ENCODE measurements at regions not wholly inside any gene's neighbourhood (a gene's known extent, or its start where the extent isn't known, plus 50 kb on each side); places are given as distances from the start of the nearest gene placed in this dataset.

DNA sequence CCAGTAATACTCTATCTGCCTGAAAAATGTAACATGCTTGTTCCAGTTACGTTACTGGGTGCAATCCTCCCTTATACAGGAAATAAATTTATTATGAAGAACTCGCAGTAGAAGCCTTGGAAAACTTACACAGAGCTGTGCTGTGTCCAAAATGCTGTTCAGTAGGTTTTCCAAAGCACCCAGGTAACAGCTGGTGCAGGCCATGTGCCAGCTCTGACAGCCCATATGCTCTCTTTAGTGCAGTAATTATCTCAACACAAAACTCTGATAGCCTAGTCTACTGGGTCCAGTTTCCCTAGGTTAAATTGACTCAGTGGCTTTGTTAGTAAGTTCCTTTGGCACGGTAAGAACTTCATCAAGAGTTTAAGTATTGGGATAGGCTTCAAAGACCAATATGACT is 120.7 kb upstream of the OBI1 start:
- Histone ChIP-seq H4K20me1 (ENCODE audit: insufficient read depth, low read length) (no peaks in the 10 kb centered on the region; the same call in 1 of the 2 replicates), H3K27ac (ENCODE audit: low read depth, low read length, poor library complexity, severe bottlenecking) (no peak overlapping the region), H3K4me1 (ENCODE audit: insufficient read depth, low read length, poor library complexity, severe bottlenecking) (no peaks in the 10 kb centered on the region), H3K9me3 (ENCODE audit: low read length) (no peaks in the 10 kb centered on the region), H2AFZ (ENCODE audit: low read length) (no peak overlapping the region), H3K9me2 (ENCODE audit: insufficient read depth, low read length) (no peaks in the 10 kb centered on the region), H3K4me2 (ENCODE audit: low read length) (no peak overlapping the region), H3K79me2 (ENCODE audit: insufficient read depth, low read depth, low read length) (no peaks in the 10 kb centered on the region), H3K36me3 (ENCODE audit: insufficient read depth, low read length) (no peaks in the 10 kb centered on the region), H3K4me3 (ENCODE audit: low read depth, low read length, poor library complexity, severe bottlenecking) (no peak overlapping the region)
- TF ChIP-seq EZH2phosphoT487 (IDR thresholded peaks at IDR 0.05; ENCODE audit: borderline replicate concordance, low read depth, low read length) = no peak
- TF ChIP-seq, protein P1, sequence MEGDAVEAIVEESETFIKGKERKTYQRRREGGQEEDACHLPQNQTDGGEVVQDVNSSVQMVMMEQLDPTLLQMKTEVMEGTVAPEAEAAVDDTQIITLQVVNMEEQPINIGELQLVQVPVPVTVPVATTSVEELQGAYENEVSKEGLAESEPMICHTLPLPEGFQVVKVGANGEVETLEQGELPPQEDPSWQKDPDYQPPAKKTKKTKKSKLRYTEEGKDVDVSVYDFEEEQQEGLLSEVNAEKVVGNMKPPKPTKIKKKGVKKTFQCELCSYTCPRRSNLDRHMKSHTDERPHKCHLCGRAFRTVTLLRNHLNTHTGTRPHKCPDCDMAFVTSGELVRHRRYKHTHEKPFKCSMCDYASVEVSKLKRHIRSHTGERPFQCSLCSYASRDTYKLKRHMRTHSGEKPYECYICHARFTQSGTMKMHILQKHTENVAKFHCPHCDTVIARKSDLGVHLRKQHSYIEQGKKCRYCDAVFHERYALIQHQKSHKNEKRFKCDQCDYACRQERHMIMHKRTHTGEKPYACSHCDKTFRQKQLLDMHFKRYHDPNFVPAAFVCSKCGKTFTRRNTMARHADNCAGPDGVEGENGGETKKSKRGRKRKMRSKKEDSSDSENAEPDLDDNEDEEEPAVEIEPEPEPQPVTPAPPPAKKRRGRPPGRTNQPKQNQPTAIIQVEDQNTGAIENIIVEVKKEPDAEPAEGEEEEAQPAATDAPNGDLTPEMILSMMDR (conservative IDR thresholded peaks at IDR 0.05; ENCODE audit: low read length) = no peak
- ChIA-PET CTCF (ENCODE audit: unreplicated experiment) (no interaction called here), POLR2A (no interaction called here)
- no TSS peak for BruUV-seq (replicated peaks)
- DNase-seq (ENCODE audit: low spot score) = no peak
- intact Hi-C loops (cut with micrococcal nuclease; ENCODE audit: unreplicated experiment) = no loop called here

GRCh38 chr13:78777976-78778375 is 119.0 kb upstream of the OBI1 start:
- Histone ChIP-seq H3K4me1 (ENCODE audit: insufficient read depth, low read length, poor library complexity, severe bottlenecking) (no peaks in the 10 kb centered on the region), H3K4me2 (ENCODE audit: low read length) (no peak overlapping the region), H3K4me3 (ENCODE audit: low read depth, low read length, poor library complexity, severe bottlenecking) (no peak overlapping the region), H3K79me2 (ENCODE audit: insufficient read depth, low read depth, low read length) (no peaks in the 10 kb centered on the region), H4K20me1 (ENCODE audit: insufficient read depth, low read length) (no peaks in the 10 kb centered on the region; the same call in 1 of the 2 replicates), H3K27ac (ENCODE audit: low read depth, low read length, poor library complexity, severe bottlenecking) (no peak overlapping the region), H3K9me2 (ENCODE audit: insufficient read depth, low read length) (no peaks in the 10 kb centered on the region), H3K36me3 (ENCODE audit: insufficient read depth, low read length) (no peaks in the 10 kb centered on the region), H3K9me3 (ENCODE audit: low read length) (no peaks in the 10 kb centered on the region), H2AFZ (ENCODE audit: low read length) (no peak overlapping the region)
- CTCF ChIA-PET (ENCODE audit: unreplicated experiment) = no interaction called here
- intact Hi-C loops (cut with micrococcal nuclease; ENCODE audit: unreplicated experiment) = no loop called here
- POLR2A ChIA-PET = interaction anchor here (0.7 kb wide), 1 partner anchor 757 kb away, joined by 3 read pairs; no protein-coding TSS in a partner anchor
- DNase-seq (ENCODE audit: low spot score) = no peak
- BruUV-seq (replicated peaks) = no TSS peak
- TF ChIP-seq, protein P1 (conservative IDR thresholded peaks at IDR 0.05; ENCODE audit: low read length) = no peak
- TF ChIP-seq EZH2phosphoT487 (IDR thresholded peaks at IDR 0.05; ENCODE audit: borderline replicate concordance, low read depth, low read length) = no peak

GRCh38 chr13:78777396-78777795 is 118.4 kb upstream of the OBI1 start:
- no peaks in the 10 kb centered on the region; the same call in 1 of the 2 replicates for H4K20me1 ChIP-seq (ENCODE audit: insufficient read depth, low read length)
- no peaks in the 10 kb centered on the region for H3K79me2 ChIP-seq (ENCODE audit: insufficient read depth, low read depth, low read length)
- H3K27ac ChIP-seq (ENCODE audit: low read depth, low read length, poor library complexity, severe bottlenecking) = no peak overlapping the region
- no TSS peak for BruUV-seq (replicated peaks)
- H2AFZ ChIP-seq (ENCODE audit: low read length) = no peak overlapping the region
- TF ChIP-seq EZH2phosphoT487 (IDR thresholded peaks at IDR 0.05; ENCODE audit: borderline replicate concordance, low read depth, low read length) = no peak
- TF ChIP-seq, protein P1 (conservative IDR thresholded peaks at IDR 0.05; ENCODE audit: low read length) = no peak
- H3K9me3 ChIP-seq (ENCODE audit: low read length) = no peaks in the 10 kb centered on the region
- H3K4me2 ChIP-seq (ENCODE audit: low read length) = no peak overlapping the region
- no peaks in the 10 kb centered on the region for H3K36me3 ChIP-seq (ENCODE audit: insufficient read depth, low read length)
- H3K9me2 ChIP-seq (ENCODE audit: insufficient read depth, low read length) = no peaks in the 10 kb centered on the region
- no peaks in the 10 kb centered on the region for H3K4me1 ChIP-seq (ENCODE audit: insufficient read depth, low read length, poor library complexity, severe bottlenecking)
- DNase-seq (ENCODE audit: low spot score) = no peak
- intact Hi-C loops (cut with micrococcal nuclease; ENCODE audit: unreplicated experiment) = no loop called here
- CTCF ChIA-PET (ENCODE audit: unreplicated experiment) = no interaction called here
- no peak overlapping the region for H3K4me3 ChIP-seq (ENCODE audit: low read depth, low read length, poor library complexity, severe bottlenecking)
- POLR2A ChIA-PET = interaction anchor here (0.5 to 0.7 kb wide), 2 partner anchors 18 to 757 kb away, joined by 3 read pairs; no protein-coding TSS in a partner anchor

Measured in OCI-LY7 (cell line).